ENCODE measurements at regions not wholly inside any gene's neighbourhood (a gene's known extent, or its start where the extent isn't known, plus 50 kb on each side); places are given as distances from the start of the nearest gene placed in this dataset.
A peak's percentile ranks its signal among the peaks of the same experiment; 100 is the strongest.

- no peak overlapping the region for H3K9ac ChIP-seq (ENCODE audit: insufficient read length, low read depth)
- TF ChIP-seq SUZ12 (IDR thresholded peaks at IDR 0.05; ENCODE audit: extremely low read depth, insufficient read depth, insufficient read length) (no peak), ZNF274 (IDR thresholded peaks at IDR 0.05; ENCODE audit: low read depth, low read length) (no peak), YY1 (IDR thresholded peaks at IDR 0.05; ENCODE audit: insufficient read depth, insufficient read length) (no peak)
- no peaks in the 10 kb centered on the region for H3K9me3 ChIP-seq (ENCODE audit: insufficient read depth, low read length)
- H3K4me3 ChIP-seq (ENCODE audit: insufficient read length, low read depth): no peak overlapping the region
- no peak for DNase-seq (ENCODE audit: low read depth, low spot score)
- no peaks in the 10 kb centered on the region for H3K27me3 ChIP-seq (ENCODE audit: insufficient read depth, insufficient read length)
- H3K4me1 ChIP-seq (ENCODE audit: insufficient read depth, insufficient read length): no peaks in the 10 kb centered on the region
- H3K36me3 ChIP-seq (ENCODE audit: insufficient read depth, insufficient read length, low read length): no peaks in the 10 kb centered on the region
Observed at GRCh38 chr18:42296192-42296591, 341.2 kb downstream of the PIK3C3 start.

- TF ChIP-seq ZNF274 (IDR thresholded peaks at IDR 0.05; ENCODE audit: low read depth, low read length) (no peak), YY1 (IDR thresholded peaks at IDR 0.05; ENCODE audit: insufficient read depth, insufficient read length) (no peak), SUZ12 (IDR thresholded peaks at IDR 0.05; ENCODE audit: extremely low read depth, insufficient read depth, insufficient read length) (no peak)
- Histone ChIP-seq H3K9me3 (ENCODE audit: insufficient read depth, low read length) (no peaks in the 10 kb centered on the region), H3K4me3 (ENCODE audit: insufficient read length, low read depth) (no peak overlapping the region), H3K27me3 (ENCODE audit: insufficient read depth, insufficient read length) (no peaks in the 10 kb centered on the region), H3K4me1 (ENCODE audit: insufficient read depth, insufficient read length) (no peaks in the 10 kb centered on the region), H3K9ac (ENCODE audit: insufficient read length, low read depth) (no peak overlapping the region), H3K36me3 (ENCODE audit: insufficient read depth, insufficient read length, low read length) (no peaks in the 10 kb centered on the region)
- no peak for DNase-seq (ENCODE audit: low read depth, low spot score)
Observed at GRCh38 chr18:42296723-42297122, 341.7 kb downstream of the PIK3C3 start.

- H3K9me3 ChIP-seq (ENCODE audit: insufficient read depth, low read length): no peaks in the 10 kb centered on the region
- H3K4me1 ChIP-seq (ENCODE audit: insufficient read depth, insufficient read length): no peaks in the 10 kb centered on the region
- peak; percentile 43 for DNase-seq (ENCODE audit: low read depth, low spot score)
- TF ChIP-seq SUZ12 (IDR thresholded peaks at IDR 0.05; ENCODE audit: extremely low read depth, insufficient read depth, insufficient read length) (no peak), YY1 (IDR thresholded peaks at IDR 0.05; ENCODE audit: insufficient read depth, insufficient read length) (no peak), ZNF274 (IDR thresholded peaks at IDR 0.05; ENCODE audit: low read depth, low read length) (no peak)
- H3K9ac ChIP-seq (ENCODE audit: insufficient read length, low read depth): no peak overlapping the region
- H3K4me3 ChIP-seq (ENCODE audit: insufficient read length, low read depth): no peak overlapping the region
- no peaks in the 10 kb centered on the region for H3K27me3 ChIP-seq (ENCODE audit: insufficient read depth, insufficient read length)
- no peaks in the 10 kb centered on the region for H3K36me3 ChIP-seq (ENCODE audit: insufficient read depth, insufficient read length, low read length)
Observed at GRCh38 chr18:42298759-42299675, 344.0 kb downstream of the PIK3C3 start.

GRCh38 chr18:42305869-42306593 lies 351.0 kb downstream of the PIK3C3 start:
- H3K4me1 ChIP-seq (ENCODE audit: insufficient read depth, insufficient read length): no peaks in the 10 kb centered on the region
- H3K27me3 ChIP-seq (ENCODE audit: insufficient read depth, insufficient read length): no peaks in the 10 kb centered on the region
- no peak overlapping the region for H3K4me3 ChIP-seq (ENCODE audit: insufficient read length, low read depth)
- no peaks in the 10 kb centered on the region for H3K9me3 ChIP-seq (ENCODE audit: insufficient read depth, low read length)
- no peak for DNase-seq (ENCODE audit: low read depth, low spot score)
- no peak overlapping the region for H3K9ac ChIP-seq (ENCODE audit: insufficient read length, low read depth)
- H3K36me3 ChIP-seq (ENCODE audit: insufficient read depth, insufficient read length, low read length): no peaks in the 10 kb centered on the region
- TF ChIP-seq YY1 (IDR thresholded peaks at IDR 0.05; ENCODE audit: insufficient read depth, insufficient read length) (no peak), ZNF274 (IDR thresholded peaks at IDR 0.05; ENCODE audit: low read depth, low read length) (no peak), SUZ12 (IDR thresholded peaks at IDR 0.05; ENCODE audit: extremely low read depth, insufficient read depth, insufficient read length) (no peak)

- Histone ChIP-seq H3K4me3 (ENCODE audit: insufficient read length, low read depth) (no peak overlapping the region), H3K4me1 (ENCODE audit: insufficient read depth, insufficient read length) (no peaks in the 10 kb centered on the region), H3K9ac (ENCODE audit: insufficient read length, low read depth) (no peak overlapping the region), H3K36me3 (ENCODE audit: insufficient read depth, insufficient read length, low read length) (no peaks in the 10 kb centered on the region), H3K27me3 (ENCODE audit: insufficient read depth, insufficient read length) (no peaks in the 10 kb centered on the region), H3K9me3 (ENCODE audit: insufficient read depth, low read length) (no peaks in the 10 kb centered on the region)
- no peak for DNase-seq (ENCODE audit: low read depth, low spot score)
- TF ChIP-seq ZNF274 (IDR thresholded peaks at IDR 0.05; ENCODE audit: low read depth, low read length) (no peak), YY1 (IDR thresholded peaks at IDR 0.05; ENCODE audit: insufficient read depth, insufficient read length) (no peak), SUZ12 (IDR thresholded peaks at IDR 0.05; ENCODE audit: extremely low read depth, insufficient read depth, insufficient read length) (no peak)
Observed at GRCh38 chr18:42306594-42306980, 351.6 kb downstream of the PIK3C3 start.

- Histone ChIP-seq H3K27me3 (ENCODE audit: insufficient read depth, insufficient read length) (no peaks in the 10 kb centered on the region), H3K4me3 (ENCODE audit: insufficient read length, low read depth) (no peak overlapping the region), H3K36me3 (ENCODE audit: insufficient read depth, insufficient read length, low read length) (no peaks in the 10 kb centered on the region), H3K4me1 (ENCODE audit: insufficient read depth, insufficient read length) (no peaks in the 10 kb centered on the region), H3K9me3 (ENCODE audit: insufficient read depth, low read length) (no peaks in the 10 kb centered on the region), H3K9ac (ENCODE audit: insufficient read length, low read depth) (no peak overlapping the region)
- DNase-seq (ENCODE audit: low read depth, low spot score): no peak
- TF ChIP-seq YY1 (IDR thresholded peaks at IDR 0.05; ENCODE audit: insufficient read depth, insufficient read length) (no peak), ZNF274 (IDR thresholded peaks at IDR 0.05; ENCODE audit: low read depth, low read length) (no peak), SUZ12 (IDR thresholded peaks at IDR 0.05; ENCODE audit: extremely low read depth, insufficient read depth, insufficient read length) (no peak)
Observed at GRCh38 chr18:42310956-42311355, 355.9 kb downstream of the PIK3C3 start.

GRCh38 chr18:42326752-42327151 lies 371.7 kb downstream of the PIK3C3 start:
- TF ChIP-seq ZNF274 (IDR thresholded peaks at IDR 0.05; ENCODE audit: low read depth, low read length): no peak
- no peak for TF ChIP-seq SUZ12 (IDR thresholded peaks at IDR 0.05; ENCODE audit: extremely low read depth, insufficient read depth, insufficient read length)
- TF ChIP-seq YY1 (IDR thresholded peaks at IDR 0.05; ENCODE audit: insufficient read depth, insufficient read length): no peak
- no peak for DNase-seq (ENCODE audit: low read depth, low spot score)

More at GRCh38 chr18:42326752-42327151, 371.7 kb downstream of the PIK3C3 start:
- Histone ChIP-seq H3K4me3 (ENCODE audit: insufficient read length, low read depth) (no peak overlapping the region), H3K9me3 (ENCODE audit: insufficient read depth, low read length) (no peaks in the 10 kb centered on the region), H3K4me1 (ENCODE audit: insufficient read depth, insufficient read length) (no peaks in the 10 kb centered on the region), H3K27me3 (ENCODE audit: insufficient read depth, insufficient read length) (no peaks in the 10 kb centered on the region), H3K36me3 (ENCODE audit: insufficient read depth, insufficient read length, low read length) (no peaks in the 10 kb centered on the region), H3K9ac (ENCODE audit: insufficient read length, low read depth) (no peak overlapping the region)

All from NT2/D1 (cell line).